OCI-M1 (cell line): ENCODE measurements at regions not wholly inside any gene's neighbourhood (a gene's known extent, or its start where the extent isn't known, plus 50 kb on each side); places are given as distances from the start of the nearest gene placed in this dataset.

Experiments used
- DNase-seq: peaks from one replicate; lab custom pipeline; 2025; lab: John Stamatoyannopoulos, UW

DNA sequence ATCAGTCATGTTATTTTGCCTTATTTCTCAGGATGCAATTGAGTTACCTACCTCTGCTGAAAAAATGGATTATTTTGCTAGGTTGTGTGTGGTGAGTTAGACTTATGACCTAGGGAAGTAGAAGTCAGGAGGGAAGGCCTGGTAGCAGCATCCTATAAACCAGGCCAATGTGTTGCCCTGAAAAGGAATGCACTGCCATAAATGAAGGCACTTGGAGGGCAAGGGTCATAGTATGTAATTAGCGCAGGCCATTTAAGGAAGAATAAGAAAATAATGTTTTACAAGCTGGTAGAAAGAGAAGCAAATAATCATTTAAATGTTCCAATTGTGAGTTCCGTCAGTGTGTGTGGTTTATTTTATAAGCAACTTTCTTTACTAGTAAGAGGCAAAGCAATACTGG is 698.8 kb downstream of the KCNJ2 start:
- DNase-seq = no peak

DNA sequence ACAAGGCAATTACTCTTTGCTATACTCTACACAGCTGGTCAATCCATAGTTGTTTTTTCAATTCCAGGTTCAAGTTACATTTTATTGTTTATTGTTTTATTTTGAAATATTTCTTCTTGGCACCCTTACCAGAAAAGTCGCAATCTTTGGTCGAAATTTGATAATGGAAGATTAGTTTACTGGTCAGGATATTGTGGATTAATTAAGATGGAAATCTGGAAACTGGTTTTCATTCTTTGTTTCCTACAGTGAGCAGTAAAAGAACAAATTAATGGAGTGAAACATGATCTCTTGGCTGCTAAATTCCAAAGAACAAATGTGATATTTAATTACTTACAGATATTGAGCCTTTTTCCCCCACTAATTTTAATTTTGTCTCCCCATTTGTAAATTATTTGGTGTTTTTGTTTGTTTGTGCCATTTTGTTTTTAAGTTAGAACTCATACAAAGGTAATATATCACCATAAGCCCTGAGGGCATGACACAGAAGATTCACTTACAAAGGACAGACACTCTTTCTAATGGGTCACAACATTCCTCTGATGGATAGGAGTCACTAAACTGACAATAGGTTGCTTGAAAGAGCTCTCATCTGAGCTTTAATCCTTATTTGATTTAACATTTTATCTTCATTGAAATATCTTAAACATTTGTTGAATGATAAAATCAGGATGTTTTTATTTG is 700.2 kb downstream of the KCNJ2 start:
- DNase-seq = no peak

DNA sequence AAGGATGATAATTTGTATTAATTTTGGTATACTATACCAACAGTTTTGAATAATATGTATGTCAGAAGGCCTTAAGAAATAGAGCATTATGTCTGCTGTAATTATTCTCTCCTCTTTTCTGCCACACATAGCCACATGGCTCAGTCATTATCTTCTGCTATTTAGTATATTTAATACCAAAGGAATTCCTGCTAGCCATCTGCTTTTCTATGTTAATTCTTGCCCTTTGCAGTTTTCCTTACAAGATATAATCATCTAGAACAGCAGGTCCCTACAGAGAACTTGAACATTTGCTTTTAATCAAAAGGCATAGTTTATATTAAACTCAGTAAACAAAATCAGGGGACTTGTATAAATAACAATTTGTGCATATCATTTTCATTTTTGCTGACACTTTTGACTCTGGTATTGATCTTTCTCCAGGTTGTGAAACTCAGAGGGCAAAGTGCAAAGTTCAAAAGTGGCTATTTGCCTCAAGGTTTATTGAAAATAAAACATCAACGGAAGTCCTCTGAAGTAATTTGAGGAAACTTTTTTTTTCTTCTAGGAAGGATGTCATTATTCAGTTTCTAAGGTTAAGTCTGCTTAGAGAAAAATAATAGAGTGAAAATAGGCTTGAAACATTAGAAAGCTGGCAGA is 702.0 kb downstream of the KCNJ2 start:
- DNase-seq = no peak

DNA sequence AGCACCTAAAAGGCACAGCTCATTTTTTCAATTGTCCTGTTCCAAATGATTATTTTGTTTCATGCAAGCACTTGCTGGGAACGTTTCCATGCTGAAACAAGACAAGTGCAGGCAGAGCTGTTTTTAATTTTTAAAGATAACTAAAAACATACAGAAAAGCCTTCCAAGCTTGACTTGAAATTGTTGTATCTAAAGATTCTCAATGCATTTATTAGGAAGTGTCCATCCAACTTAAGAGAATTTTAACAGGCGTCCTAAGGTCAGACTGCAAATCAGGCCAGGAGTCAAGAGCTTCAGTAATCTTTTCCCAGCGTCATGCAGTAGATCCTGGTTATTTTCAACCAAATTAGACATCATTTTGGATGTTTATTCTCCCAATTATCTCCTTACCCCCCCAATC is 702.8 kb downstream of the KCNJ2 start:
- DNase-seq = no peak

DNA sequence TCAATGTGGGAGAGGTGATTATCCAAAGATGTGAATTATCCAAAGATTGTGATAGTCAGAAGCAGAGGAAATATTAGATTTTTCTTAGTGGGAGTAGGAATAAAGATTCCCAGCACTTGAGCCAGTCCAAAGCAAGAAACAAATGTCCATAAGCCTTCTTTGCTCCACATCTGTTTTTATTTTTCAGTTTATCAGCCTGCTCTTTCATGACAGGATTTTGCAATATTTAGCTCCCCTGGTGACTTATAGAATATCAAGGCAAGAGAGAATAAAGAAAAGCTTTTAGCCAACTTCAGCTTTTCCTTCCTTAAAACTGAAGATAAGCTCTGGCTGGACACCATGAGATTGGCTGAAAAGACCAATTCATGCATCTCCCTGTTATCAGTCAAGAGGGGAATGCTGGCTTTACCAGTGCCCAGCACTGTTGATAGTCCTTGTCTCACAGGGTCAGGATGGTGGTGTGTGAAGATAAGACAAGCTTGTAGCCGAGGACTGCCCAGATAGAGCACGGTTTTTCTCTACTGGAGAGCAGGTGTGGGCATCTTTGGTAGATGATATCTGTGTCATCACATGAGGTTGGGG is 706.5 kb downstream of the KCNJ2 start:
- DNase-seq = peak; percentile 90

DNA sequence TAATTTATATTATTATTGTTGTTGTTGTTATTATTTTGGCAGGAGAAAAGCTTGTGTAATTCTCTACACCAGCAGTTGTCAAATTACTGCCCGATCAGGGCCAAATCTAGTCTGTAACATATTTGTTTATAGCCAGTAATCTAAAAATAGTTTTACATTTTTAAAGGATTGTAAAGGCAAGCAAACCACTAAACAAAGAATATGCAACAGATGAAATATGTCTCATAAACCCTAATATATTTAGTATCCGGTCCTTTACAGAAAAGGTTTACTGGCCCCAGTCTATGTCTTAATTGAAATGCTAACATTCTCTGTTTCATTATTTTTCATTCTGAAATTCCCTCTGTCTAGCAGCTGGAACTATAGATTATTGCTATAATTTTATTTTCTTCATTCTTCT is 709.5 kb downstream of the KCNJ2 start:
- no peak for DNase-seq

DNA sequence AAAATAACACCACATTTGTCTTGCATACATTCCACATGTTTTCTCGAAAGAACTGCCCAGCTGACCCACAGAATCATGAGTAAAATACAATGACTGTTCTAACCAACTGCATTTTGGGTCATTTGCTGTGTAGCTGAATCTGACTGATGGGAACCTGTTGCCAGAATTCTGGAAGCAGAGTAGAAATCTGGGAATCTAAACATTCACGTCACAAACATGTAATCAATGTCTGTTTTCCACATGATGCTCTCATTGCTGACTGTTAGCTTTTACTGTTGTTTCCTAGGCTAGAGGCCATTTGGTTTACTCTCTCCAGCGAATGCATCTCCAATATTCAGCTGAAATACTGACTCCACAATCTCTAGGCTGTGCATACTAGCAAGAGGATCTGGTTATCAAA is 710.1 kb downstream of the KCNJ2 start:
- DNase-seq = no peak

DNA sequence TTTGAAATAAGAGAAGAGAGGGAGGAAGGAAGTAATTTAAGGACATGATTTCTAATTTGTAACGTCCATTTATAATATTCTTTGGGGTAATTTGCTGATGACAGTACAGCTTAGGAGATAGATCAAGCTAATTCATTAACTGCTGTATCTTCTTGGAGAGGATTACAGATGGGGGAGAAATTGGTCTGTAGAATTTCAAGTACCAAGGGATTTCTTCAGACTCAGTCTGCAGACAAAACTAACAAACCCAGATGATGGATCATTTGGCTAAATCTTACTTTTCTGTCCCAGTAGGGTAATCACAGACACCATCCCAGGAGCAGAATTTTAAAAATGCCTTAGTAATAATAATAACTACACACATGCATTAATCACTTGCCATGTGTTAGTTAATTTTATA is 711.8 kb downstream of the KCNJ2 start:
- no peak for DNase-seq

DNA sequence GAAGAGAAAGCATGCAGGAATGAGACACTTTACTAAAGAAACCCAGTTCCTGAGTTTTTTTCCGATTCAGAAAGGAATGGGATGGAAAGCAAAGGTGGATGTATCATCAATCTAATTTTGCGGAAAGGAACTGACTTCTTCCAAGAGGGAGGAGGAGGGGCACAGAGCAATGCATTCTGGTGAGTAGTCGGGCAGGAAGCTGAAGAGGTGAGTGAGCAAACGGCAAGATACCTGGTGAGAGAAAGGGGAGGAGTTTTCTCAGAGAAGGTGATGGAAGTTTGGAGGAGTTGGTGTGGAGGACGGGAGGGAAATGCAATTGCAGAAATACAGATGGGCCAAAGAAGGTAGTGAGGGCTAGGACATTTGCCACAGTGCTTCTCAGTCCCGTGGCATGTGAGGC is 713.2 kb downstream of the KCNJ2 start:
- DNase-seq = no peak

DNA sequence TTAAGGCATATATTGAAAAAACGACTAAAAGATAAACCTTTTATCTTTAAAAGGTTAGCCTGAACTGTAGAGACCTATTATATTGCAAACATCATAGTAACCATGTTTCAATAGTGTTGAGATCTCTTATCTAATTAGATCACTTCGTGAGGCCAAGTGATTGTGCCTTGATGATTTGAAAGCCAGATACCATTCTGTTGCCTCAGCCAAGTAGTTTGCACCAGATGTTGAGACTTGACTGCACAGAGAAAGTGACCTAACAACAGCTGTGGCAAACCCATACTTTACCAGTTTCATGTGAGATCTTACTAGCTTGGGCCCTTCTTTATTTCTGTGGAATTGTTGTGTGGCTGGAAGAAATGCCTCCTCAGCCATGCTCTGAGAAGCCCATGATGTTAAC is 717.3 kb downstream of the KCNJ2 start:
- no peak for DNase-seq

DNA sequence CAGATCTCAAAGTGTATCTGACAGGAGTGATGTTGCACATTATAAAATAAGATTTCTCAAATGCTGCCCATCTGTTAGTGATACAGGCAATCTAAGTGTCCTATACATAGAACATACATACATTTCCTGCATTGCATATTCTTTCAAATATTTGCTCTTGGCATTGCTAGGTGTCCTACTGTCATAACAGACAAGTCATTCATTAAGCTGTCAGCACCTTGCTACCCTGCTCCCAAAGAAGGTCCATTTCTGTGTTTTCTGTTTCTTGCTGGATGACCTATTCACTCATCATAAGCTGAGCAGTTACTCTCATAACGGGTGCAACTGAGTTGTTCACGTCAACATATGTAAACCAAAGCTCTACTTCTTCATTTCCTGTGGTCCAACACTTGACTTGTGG is 719.0 kb downstream of the KCNJ2 start:
- DNase-seq = no peak

DNA sequence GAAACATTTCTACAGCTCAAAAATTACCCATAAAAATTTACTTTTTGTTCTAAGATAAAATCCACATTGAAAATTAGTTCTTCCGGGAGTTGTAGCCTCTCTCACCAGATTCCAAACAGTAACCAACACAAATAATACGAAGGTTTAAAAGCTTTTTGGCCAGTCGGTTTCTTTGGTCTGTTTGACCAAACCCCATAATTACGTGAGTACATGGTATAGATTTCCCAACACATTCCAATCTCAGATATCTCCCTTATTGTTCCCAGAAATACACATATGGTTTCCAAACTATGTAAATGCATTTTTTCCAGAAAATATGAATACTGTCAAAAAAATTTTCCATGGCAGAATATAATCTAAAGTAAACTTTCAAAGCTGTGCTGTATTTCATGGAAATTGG is 722.0 kb downstream of the KCNJ2 start:
- DNase-seq = no peak

DNA sequence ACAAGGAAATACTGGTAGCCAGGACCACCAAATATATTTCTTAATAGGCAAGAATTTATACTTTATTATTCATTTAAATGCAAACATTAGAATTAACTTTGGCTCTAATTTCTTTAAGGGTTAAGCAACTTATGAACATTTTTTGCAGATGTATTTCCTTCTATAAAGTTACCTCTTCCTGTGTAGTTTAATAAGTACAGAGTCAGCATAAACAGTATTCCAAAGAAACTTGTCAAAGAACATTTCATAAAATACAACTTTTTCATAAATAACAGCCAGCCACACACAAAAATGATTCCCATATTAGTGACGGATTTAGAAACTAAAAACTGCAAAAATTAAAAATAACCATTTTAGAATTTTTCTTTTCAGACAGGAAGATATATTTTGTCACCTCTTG is 723.2 kb downstream of the KCNJ2 start:
- DNase-seq = no peak

DNA sequence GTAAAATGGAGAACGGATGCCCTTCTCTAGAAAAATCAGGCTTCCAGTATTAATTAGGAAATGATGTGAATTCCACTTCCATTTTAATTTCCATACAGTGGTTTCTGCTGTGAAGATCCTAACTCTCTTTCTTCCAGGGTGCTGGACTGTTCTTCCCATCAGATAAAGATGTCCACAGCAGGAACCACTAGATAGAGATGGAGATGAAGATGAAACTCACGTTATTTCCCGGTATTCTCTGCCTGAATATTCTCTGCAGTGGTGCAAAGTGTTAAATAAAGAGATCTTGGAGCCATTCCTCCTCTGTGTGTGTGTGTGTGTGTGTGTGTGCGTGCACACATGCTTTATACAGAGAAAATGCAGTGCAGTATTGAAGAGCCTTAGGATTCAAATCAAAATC is 727.5 kb downstream of the KCNJ2 start:
- no peak for DNase-seq

DNA sequence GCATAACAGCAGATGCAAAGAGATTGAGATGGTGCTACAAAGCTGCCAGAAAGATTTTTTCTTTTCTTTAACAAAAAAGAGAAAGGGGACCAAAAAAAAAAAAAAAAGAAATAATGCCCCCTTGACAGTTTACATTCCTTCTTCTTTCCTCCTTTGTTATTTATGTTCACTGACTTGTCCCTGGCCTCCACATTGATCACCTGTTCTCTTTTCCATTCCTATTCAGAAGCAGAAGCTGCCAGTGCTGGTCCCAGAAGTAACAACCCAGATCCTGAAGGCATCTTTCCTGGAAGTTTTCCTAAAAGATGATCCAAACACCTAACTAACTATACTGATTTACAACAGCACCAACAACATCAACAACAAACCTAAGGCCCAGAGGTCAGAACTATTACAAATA is 728.1 kb downstream of the KCNJ2 start:
- DNase-seq = no peak

DNA sequence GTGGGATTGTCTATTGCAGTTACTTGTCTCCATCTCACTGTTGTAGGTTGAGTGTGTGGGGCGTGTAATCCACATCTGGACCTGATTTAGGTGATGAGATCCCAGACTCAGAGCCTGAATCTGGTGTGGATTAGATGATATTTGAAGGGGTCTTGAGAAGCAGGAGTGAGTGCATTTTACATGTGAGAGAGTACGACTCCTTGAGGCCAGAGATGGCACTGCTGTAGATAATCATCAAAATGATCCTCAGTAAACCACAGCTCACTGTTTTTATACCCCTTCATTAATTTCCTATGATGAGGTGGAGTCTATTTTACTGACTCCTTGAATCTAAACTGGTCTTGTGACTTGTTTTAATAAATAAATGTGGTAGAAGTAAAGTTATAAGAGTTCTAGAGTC is 732.5 kb downstream of the KCNJ2 start:
- DNase-seq = no peak

DNA sequence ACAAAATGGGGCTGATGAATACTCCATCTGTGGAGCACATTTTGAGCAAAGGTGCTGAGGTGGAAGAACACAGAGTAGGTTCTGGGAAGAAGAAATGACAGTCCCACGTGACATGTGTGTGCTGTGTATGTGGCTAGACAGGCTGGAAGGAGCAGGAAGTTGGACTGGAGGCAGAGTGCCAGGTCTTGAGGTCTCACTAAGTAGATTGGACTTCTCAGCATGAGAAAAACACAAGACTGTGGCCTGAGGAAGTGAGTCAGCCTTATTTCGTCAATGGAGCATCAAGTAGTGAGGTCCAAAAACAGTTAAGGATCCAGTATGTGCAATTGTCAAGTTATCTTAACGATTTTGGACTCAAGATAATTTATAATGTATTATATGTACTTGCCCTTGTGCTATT is 736.5 kb downstream of the KCNJ2 start:
- peak; percentile 79 for DNase-seq

DNA sequence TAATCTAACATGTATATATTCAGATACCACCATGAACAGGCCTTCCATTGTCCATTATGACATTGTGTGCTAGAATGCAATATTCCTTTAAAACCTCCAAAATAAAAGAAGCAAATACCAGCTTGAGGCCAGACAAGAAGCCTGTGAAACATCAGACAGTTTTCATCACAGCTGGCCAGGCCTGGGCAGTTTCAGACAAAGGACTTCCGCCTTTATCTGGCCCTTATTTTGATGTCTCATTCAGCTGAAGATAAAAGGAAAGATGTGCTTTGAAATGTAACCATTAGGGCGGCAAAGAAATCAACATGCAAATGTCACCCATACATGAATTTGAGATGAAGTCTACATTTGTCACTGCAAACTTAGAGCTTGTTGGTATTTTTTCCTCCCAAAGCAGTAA is 737.5 kb downstream of the KCNJ2 start:
- peak; percentile 78 for DNase-seq

DNA sequence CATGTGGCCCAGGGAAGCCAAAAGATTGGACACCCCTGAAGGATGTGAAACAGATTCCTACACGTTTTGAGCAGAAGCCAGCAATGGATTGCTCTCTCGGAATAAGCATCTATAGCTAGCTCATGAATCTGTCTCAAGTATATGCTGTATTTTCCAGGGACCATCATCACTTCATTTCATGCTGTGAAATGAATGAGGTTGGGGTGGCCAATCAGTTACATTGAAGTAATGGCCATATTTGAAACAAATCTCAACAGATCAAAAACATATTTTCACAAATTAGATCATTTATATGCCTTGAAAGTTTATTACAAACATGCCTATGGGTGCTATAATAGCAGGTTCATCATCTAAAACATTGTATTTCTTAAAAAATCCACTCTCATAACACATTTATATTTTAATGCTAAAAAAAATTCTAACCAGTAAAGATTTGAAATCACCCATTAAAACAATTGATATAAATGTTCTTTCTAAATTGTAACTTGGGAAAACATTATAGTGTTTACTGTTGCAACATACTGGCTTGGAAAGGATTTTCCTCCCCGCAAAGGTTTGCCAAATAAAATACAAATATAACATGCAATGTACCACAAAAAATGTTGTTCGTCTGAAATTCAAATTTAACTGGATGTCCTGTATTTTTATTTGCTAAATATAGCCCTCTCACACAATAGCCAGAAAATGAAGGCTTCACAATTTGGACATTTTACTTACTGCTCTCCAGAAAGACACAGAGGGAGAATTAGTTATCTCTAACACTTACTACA is 743.6 kb downstream of the KCNJ2 start:
- no peak for DNase-seq

DNA sequence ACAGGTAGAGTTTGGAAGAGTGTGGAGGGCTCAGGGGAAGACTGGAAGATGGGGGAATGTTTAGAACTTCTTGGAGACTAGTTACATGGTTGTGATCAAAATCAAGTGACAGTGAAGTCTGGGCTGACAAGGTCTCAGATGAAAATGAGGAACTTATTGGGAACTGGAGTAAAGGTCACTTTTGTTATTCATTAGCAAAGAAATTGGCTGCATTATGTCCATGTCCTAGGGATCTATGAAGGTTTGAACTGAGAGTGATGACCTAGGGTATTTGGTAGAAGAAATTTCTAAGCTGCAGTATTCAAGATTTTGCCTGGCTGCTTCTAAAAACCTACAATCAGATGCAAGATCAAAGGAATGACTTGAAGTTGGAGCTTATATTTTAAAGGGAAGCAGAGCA is 747.1 kb downstream of the KCNJ2 start:
- DNase-seq = peak; percentile 18

DNA sequence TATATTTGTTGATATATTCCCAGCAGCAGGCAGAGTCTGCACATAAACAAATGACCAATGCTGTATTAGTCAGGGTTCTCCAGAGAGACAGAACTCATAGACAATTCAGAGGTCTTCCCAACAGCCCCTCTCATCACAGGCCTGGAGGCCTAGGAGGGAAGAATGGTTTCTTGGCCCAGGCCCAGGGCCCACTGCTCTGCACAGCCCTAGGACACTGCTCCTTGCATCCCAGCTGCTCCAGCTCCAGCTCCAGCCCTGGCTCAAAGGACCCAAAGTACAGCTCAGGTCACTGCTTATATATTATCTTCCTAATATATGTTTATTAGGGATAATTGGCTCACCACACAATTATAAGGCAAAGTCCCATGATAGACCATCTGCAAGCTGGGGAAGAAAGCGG is 749.9 kb downstream of the KCNJ2 start:
- no peak for DNase-seq

DNA sequence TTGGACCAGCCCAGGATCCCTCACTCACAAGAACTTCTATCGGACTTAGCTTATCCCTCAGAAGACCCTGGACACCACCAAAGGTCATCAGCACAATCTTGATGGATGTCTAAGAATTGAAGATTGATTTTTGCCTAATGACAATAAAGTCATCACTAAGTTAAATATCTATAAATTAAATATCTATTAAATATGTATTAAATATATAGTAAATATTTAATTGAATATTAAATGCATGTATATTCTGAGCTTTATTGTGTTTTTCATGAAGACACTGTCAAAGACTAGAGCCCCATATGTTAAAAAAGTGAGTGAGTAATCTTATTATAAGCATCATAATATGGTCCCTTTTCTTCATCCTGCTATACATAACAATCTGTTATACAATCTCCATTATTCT is 751.1 kb downstream of the KCNJ2 start:
- DNase-seq = no peak

DNA sequence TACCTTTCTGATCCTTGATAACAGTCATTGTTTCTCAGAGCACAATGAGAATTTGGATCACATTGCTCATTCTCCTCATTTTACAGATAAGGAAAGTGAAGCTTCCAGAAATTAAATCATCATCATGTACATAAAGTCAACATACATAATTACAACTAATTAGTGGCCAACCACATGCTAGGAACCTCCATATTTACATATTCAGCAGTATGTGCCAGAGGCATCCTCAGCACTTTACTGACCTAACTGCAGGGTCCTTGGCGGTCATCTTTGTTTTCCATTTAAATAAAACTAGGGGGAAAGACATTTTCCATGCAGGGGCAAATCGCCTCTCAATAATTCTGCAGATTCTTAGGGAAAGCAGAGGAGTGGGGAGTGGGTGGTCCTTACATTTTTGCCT is 752.9 kb downstream of the KCNJ2 start:
- no peak for DNase-seq
